ENCODE measurements at regions not wholly inside any gene's neighbourhood (a gene's known extent, or its start where the extent isn't known, plus 50 kb on each side); places are given as distances from the start of the nearest gene placed in this dataset.

DNA sequence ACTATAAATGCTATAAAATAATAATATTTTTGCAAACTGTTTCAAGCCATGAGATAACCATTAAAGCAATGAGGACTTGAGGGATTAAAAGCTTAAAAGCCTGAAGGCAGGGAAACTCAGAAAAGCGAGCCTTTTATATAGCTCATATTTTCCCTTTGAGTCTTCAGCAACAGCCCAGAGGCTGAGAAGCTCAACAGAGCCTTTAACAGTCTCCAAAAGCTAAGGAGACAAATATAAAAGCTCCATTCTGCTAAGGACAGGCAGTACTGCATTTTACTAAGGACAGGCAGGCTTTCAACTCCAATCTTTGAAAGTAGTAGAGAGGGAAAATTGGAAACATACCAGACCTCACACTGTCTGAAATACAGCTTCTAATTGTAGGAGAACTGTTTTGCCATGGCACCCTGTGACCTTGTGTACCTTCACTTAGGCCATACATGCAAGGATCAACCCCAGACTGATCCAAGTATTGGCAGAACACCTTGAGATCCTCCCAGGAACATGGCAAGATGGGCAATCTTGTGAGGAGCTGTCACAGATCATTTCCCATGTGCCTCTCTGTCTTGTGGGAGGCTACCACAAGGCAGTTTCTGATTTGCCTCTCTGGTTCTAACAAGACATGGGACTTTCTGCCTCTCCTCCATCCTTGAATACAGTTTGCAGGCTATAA, 53.1 kb upstream of the ARNT2 start:
- TF ChIP-seq CTCF (IDR thresholded peaks at IDR 0.05), result no peak
- TF ChIP-seq POLR2A (IDR thresholded peaks at IDR 0.05), result no peak

Data from heart left ventricle (tissue), 13 donors.